ENCODE measurements at regions not wholly inside any gene's neighbourhood (a gene's known extent, or its start where the extent isn't known, plus 50 kb on each side); places are given as distances from the start of the nearest gene placed in this dataset.

GRCh38 chr14:104513641-104514046, 65.9 kb upstream of the C14orf180 start:
- Mint-ChIP-seq H3K36me3 (ENCODE audit: low read depth) (no peaks in the 10 kb centered on the region), H3K27me3 (ENCODE audit: low read depth) (peaks cover 4% of the 10 kb centered on the region), H3K9me3 (ENCODE audit: low read depth) (peaks cover 14% of the 10 kb centered on the region), H3K4me3 (ENCODE audit: unreplicated experiment) (no peak overlapping the region), H3K27ac (ENCODE audit: unreplicated experiment) (no peak overlapping the region), H3K4me1 (ENCODE audit: low read depth) (no peaks in the 10 kb centered on the region)
- DNase-seq (ENCODE audit: low spot score) = no peak
- TF ChIP-seq CTCF (IDR thresholded peaks at IDR 0.05) = no peak

- DNase-seq (ENCODE audit: low spot score) = no peak
- H3K9me3 Mint-ChIP-seq (ENCODE audit: low read depth) = peaks cover 11% of the 10 kb centered on the region
- no peak for TF ChIP-seq CTCF (IDR thresholded peaks at IDR 0.05)
- H3K4me1 Mint-ChIP-seq (ENCODE audit: low read depth) = no peaks in the 10 kb centered on the region
- no peak overlapping the region for H3K4me3 Mint-ChIP-seq (ENCODE audit: unreplicated experiment)
- H3K27me3 Mint-ChIP-seq (ENCODE audit: low read depth) = peaks cover 4% of the 10 kb centered on the region
- no peak overlapping the region for H3K27ac Mint-ChIP-seq (ENCODE audit: unreplicated experiment)
- H3K36me3 Mint-ChIP-seq (ENCODE audit: low read depth) = no peaks in the 10 kb centered on the region
Observed at GRCh38 chr14:104514156-104514848, 65.3 kb upstream of the C14orf180 start.

GRCh38 chr14:104515059-104515810, 64.3 kb upstream of the C14orf180 start:
- H3K27ac Mint-ChIP-seq (ENCODE audit: unreplicated experiment) = no peak overlapping the region

GRCh38 chr14:104515811-104516780, 63.5 kb upstream of the C14orf180 start:
- Mint-ChIP-seq H3K4me3 (ENCODE audit: unreplicated experiment) (no peak overlapping the region), H3K27me3 (ENCODE audit: low read depth) (peaks cover 4% of the 10 kb centered on the region), H3K27ac (ENCODE audit: unreplicated experiment) (no peak overlapping the region), H3K4me1 (ENCODE audit: low read depth) (no peaks in the 10 kb centered on the region), H3K36me3 (ENCODE audit: low read depth) (no peaks in the 10 kb centered on the region), H3K9me3 (ENCODE audit: low read depth) (peaks cover 11% of the 10 kb centered on the region)
- DNase-seq (ENCODE audit: low spot score) = no peak
- no peak for TF ChIP-seq CTCF (IDR thresholded peaks at IDR 0.05)

More at GRCh38 chr14:104515059-104515810, 64.3 kb upstream of the C14orf180 start:
- no peak overlapping the region for H3K4me3 Mint-ChIP-seq (ENCODE audit: unreplicated experiment)
- H3K36me3 Mint-ChIP-seq (ENCODE audit: low read depth) = no peaks in the 10 kb centered on the region
- no peak for DNase-seq (ENCODE audit: low spot score)
- no peaks in the 10 kb centered on the region for H3K4me1 Mint-ChIP-seq (ENCODE audit: low read depth)
- no peak for TF ChIP-seq CTCF (IDR thresholded peaks at IDR 0.05)
- H3K9me3 Mint-ChIP-seq (ENCODE audit: low read depth) = peaks cover 11% of the 10 kb centered on the region
- peaks cover 4% of the 10 kb centered on the region for H3K27me3 Mint-ChIP-seq (ENCODE audit: low read depth)

- Mint-ChIP-seq H3K27me3 (ENCODE audit: low read depth) (peaks cover 4% of the 10 kb centered on the region), H3K4me1 (ENCODE audit: low read depth) (no peaks in the 10 kb centered on the region), H3K9me3 (ENCODE audit: low read depth) (peaks cover 11% of the 10 kb centered on the region), H3K4me3 (ENCODE audit: unreplicated experiment) (no peak overlapping the region), H3K27ac (ENCODE audit: unreplicated experiment) (no peak overlapping the region), H3K36me3 (ENCODE audit: low read depth) (no peaks in the 10 kb centered on the region)
- TF ChIP-seq CTCF (IDR thresholded peaks at IDR 0.05) = no peak
- no peak for DNase-seq (ENCODE audit: low spot score)
Observed at GRCh38 chr14:104516906-104517305, 62.7 kb upstream of the C14orf180 start.

Data from chondrocyte (in vitro differentiated cells).